Cardiac muscle cell (in vitro differentiated cells and primary cell): ENCODE measurements at regions not wholly inside any gene's neighbourhood (a gene's known extent, or its start where the extent isn't known, plus 50 kb on each side); places are given as distances from the start of the nearest gene placed in this dataset.

Experiments used
- DNase-seq, 2 donors: peaks; one replicate each; pipeline versions ENCODE4 v3.0.0 to v3.0.0-alpha.2; 2010 to 2017; ENCODE audit warnings: low read depth in 1 of 2, low spot score in 1 of 2
- H3K27ac ChIP-seq: fragments of 200-600 bp; sonication (generic); 2 replicates; pipeline ENCODE4 v1.5.1; 2016
- H3K27me3 ChIP-seq: fragments of 200-600 bp; sonication (generic); 2 replicates; pipeline ENCODE4 v1.6.0; 2016; ENCODE audit warnings: control low read depth
- H3K36me3 ChIP-seq: fragments of 200-600 bp; sonication (generic); 2 replicates; pipeline ENCODE4 v1.5.1; 2016; ENCODE audit warnings: control low read depth
- H3K4me1 ChIP-seq: fragments of 200-600 bp; sonication (generic); 2 replicates; pipeline ENCODE4 v1.8.1; 2017; ENCODE audit warnings: low read depth, mild to moderate bottlenecking, mixed run types
- H3K4me3 ChIP-seq: fragments of 200-600 bp; sonication (generic); 2 replicates; pipeline ENCODE4 v1.5.1; 2016; ENCODE audit warnings: mild to moderate bottlenecking
- H3K9me3 ChIP-seq: fragments of 200-600 bp; sonication (generic); 2 replicates; pipeline ENCODE4 v1.5.1; 2017; ENCODE audit warnings: low read depth, mild to moderate bottlenecking, control low read depth
- TF ChIP-seq, protein P1 (sequence below): IDR thresholded peaks from 2 replicates; pipeline ENCODE4 v1.5.1; 2012; ENCODE audit warnings: low read depth, mild to moderate bottlenecking, low read length

DNA sequence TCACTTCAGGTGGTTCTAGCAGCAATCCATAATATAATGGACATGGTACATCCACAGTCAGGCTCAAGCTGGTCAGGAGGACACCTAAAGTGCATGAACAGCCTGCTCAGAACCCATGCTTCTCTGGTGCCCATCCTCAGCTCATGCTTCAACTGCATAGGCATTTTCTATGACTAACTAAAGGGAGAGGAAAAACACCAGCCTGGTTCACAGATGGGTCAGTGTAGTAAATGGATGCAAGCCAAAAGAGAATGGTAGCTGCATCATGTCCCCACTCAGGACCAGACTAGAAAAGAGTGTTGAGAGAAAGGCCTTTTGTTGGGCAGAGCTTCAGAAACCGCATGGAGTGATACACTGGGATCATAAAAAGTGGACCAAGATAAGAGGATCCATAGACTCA is 556.6 kb downstream of the TLE1 start:
- Histone ChIP-seq H3K4me1 (no peaks in the 10 kb centered on the region), H3K36me3 (no peaks in the 10 kb centered on the region), H3K9me3 (no peaks in the 10 kb centered on the region), H3K27ac (no peak overlapping the region), H3K4me3 (no peak overlapping the region), H3K27me3 (no peaks in the 10 kb centered on the region)
- TF ChIP-seq, protein P1, sequence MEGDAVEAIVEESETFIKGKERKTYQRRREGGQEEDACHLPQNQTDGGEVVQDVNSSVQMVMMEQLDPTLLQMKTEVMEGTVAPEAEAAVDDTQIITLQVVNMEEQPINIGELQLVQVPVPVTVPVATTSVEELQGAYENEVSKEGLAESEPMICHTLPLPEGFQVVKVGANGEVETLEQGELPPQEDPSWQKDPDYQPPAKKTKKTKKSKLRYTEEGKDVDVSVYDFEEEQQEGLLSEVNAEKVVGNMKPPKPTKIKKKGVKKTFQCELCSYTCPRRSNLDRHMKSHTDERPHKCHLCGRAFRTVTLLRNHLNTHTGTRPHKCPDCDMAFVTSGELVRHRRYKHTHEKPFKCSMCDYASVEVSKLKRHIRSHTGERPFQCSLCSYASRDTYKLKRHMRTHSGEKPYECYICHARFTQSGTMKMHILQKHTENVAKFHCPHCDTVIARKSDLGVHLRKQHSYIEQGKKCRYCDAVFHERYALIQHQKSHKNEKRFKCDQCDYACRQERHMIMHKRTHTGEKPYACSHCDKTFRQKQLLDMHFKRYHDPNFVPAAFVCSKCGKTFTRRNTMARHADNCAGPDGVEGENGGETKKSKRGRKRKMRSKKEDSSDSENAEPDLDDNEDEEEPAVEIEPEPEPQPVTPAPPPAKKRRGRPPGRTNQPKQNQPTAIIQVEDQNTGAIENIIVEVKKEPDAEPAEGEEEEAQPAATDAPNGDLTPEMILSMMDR: no peak
- no peak for DNase-seq

DNA sequence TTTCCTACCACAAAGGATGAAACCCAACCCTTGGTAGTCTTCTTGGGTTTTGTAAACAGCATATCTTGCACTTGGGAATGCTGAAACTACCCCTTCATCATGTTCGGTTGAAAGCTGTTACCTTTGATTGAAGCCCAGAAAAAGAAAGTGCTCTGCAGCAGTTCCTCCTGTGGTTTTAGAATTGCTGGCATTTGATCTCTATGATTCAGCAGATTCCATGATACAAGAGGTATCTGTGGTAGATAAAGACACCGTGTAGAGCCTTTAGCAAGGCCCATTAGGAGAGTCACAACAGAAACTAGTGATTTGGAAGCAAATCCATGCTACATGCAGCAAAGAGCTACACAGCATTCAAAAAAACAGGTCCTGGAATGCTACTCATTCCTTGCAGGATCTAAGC is 557.0 kb downstream of the TLE1 start:
- H3K27ac ChIP-seq: no peak overlapping the region
- DNase-seq: no peak
- no peaks in the 10 kb centered on the region for H3K36me3 ChIP-seq
- no peaks in the 10 kb centered on the region for H3K4me1 ChIP-seq
- no peaks in the 10 kb centered on the region for H3K9me3 ChIP-seq
- no peak overlapping the region for H3K4me3 ChIP-seq
- TF ChIP-seq, protein P1: no peak
- no peaks in the 10 kb centered on the region for H3K27me3 ChIP-seq

DNA sequence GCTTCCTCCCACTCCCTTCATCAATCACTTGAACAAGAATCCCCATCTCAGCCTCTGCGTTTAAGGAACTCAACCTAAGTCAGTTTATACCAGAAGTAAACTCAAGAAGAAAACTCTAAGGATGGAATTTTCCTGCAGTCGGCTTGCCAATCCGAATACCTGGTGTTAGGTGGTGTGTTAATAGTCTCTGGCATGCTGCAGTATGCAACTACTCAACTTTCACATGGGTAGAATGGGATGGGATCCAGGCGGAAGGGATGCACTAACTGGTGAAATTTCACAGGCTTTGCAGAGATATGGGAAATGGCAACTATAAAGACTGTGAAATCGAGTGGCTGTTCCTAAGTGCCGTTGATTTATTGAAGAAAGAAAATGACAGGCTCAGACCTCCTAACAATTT is 560.6 kb downstream of the TLE1 start:
- TF ChIP-seq, protein P1: no peak
- Histone ChIP-seq H3K36me3 (no peaks in the 10 kb centered on the region), H3K9me3 (no peaks in the 10 kb centered on the region), H3K27ac (no peak overlapping the region), H3K4me3 (no peak overlapping the region), H3K27me3 (no peaks in the 10 kb centered on the region), H3K4me1 (no peaks in the 10 kb centered on the region)
- DNase-seq: no peak

DNA sequence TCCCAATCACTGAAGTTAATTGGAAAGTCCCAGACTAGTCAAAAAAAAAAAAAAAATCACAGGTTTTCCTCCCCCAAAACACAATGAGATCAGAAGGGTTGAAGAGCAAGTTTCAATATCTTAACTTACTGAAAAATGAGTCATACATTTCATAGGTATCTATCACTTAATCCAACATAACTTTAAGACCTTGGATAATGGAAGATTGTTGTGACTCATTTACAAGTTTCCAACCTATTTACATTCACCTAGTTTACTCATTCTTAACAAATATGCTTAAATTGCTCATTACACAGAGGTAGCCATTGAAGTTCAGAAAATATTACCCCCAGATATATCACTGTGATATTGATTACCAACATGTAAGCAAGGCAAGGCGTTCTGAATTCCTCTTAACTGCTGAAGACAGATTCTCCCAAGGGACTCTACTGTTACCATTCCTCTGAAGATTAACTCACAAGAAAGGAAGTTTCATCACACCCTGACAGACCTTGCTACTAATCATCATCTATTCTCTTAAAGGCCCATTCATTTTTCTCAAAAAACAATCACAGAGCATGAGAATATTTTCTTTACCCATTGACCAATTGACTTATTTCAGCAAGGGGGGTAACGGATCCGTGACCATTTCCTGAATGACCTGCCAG is 563.8 kb downstream of the TLE1 start:
- no peaks in the 10 kb centered on the region for H3K4me1 ChIP-seq
- H3K9me3 ChIP-seq: no peaks in the 10 kb centered on the region
- no peak overlapping the region for H3K4me3 ChIP-seq
- H3K36me3 ChIP-seq: no peaks in the 10 kb centered on the region
- TF ChIP-seq, protein P1: no peak
- no peaks in the 10 kb centered on the region for H3K27me3 ChIP-seq
- peak in 1 of 2 donors; percentile 52 for DNase-seq
- H3K27ac ChIP-seq: no peak overlapping the region

DNA sequence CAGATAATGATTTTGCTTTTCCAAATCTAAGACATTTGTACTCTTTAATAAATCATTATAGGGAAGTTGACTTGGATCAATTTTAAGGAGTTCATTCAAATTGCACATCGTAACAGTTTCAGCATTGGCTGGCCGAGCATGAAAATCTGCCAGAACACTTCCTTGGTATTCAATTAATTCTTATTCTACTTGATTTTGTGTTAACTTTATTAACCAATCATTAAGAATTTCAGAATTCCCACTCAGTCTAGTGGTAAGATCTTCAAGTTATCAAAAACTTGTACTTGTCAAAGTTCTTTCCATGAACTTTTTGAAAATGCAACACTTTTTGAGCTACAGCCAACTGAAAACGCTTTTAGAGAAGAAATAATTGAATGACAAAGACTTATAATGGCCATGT is 565.8 kb downstream of the TLE1 start:
- no peaks in the 10 kb centered on the region for H3K4me1 ChIP-seq
- H3K27me3 ChIP-seq: no peaks in the 10 kb centered on the region
- no peaks in the 10 kb centered on the region for H3K9me3 ChIP-seq
- no peaks in the 10 kb centered on the region for H3K36me3 ChIP-seq
- no peak overlapping the region for H3K4me3 ChIP-seq
- no peak for DNase-seq
- H3K27ac ChIP-seq: no peak overlapping the region
- TF ChIP-seq, protein P1: no peak
